SK-N-SH (cell line): ENCODE measurements at regions not wholly inside any gene's neighbourhood (a gene's known extent, or its start where the extent isn't known, plus 50 kb on each side); places are given as distances from the start of the nearest gene placed in this dataset.

ENCODE experiments used
- FOSL2 ChIP-seq: IDR thresholded peaks from 2 replicates; pipeline ENCODE4 v1.4.0; 2012; ENCODE audit warnings: low read depth, mild to moderate bottlenecking, moderate library complexity, borderline replicate concordance
- POLR2AphosphoS5 ChIP-seq: IDR thresholded peaks from 2 replicates; pipeline ENCODE4 v1.6.1; 2012; ENCODE audit warnings: low read depth, low read length
- USF2 ChIP-seq: fragments of 150-350 bp; IDR thresholded peaks from 2 replicates; pipeline ENCODE4 v1.6.1; 2017; ENCODE audit warnings: antibody characterized with exemption, low read length, low read depth, borderline replicate concordance

- no peak for TF ChIP-seq POLR2AphosphoS5
- TF ChIP-seq FOSL2: no peak
- TF ChIP-seq USF2: no peak
These were observed 151.8 kb downstream of the IRF8 start for GRCh38 chr16:86050591-86051367.
